GM21447 (cell line): ENCODE measurements at regions not wholly inside any gene's neighbourhood (a gene's known extent, or its start where the extent isn't known, plus 50 kb on each side); places are given as distances from the start of the nearest gene placed in this dataset.

Source experiments
- ATAC-seq: cut with Tn5 transposase; IDR thresholded peaks from one replicate; pipeline ENCODE4 v1.9.1; 2021; ENCODE audit not compliant: unreplicated experiment

GRCh38 chr2:41937464-41937906 lies 110.3 kb upstream of the PKDCC start:
- no peak for ATAC-seq

DNA sequence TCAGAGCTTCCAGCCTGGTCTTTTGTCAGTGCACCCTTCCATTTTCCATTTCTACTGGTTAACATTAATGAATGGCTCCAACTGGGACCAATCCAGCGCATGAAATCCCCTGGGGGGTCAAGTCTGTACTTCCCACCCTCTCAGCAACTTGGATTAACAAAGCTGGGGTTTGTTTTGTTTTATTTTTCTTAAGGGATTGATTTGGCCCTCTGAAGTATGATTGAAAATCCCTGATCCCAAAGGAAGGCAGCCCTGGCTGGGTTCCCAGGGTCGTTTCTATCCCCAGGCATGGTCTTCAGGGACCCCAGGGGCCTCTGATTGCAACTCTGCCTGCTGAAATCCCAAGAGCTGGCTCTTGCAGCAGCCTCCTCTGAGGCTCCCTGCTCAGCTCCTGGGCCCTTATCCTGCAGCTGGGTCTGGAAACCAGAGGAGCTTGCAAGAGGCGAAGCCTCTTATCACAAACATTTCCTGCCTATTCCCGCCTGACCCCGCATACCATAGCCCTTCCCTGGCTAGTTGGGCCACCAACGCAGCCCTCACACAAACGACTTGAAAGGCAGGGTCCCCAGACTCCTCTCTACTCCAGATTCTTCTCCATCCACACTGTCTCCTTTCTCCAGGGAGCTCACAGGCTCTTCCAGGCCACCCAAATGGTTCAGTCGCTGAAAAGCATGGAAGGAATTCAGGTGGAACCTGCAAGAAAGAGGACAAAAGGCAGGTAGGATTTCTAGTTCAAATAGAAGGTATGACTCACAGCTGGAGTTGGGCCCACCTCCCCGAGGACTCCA lies 109.7 kb upstream of the PKDCC start:
- no peak for ATAC-seq

DNA sequence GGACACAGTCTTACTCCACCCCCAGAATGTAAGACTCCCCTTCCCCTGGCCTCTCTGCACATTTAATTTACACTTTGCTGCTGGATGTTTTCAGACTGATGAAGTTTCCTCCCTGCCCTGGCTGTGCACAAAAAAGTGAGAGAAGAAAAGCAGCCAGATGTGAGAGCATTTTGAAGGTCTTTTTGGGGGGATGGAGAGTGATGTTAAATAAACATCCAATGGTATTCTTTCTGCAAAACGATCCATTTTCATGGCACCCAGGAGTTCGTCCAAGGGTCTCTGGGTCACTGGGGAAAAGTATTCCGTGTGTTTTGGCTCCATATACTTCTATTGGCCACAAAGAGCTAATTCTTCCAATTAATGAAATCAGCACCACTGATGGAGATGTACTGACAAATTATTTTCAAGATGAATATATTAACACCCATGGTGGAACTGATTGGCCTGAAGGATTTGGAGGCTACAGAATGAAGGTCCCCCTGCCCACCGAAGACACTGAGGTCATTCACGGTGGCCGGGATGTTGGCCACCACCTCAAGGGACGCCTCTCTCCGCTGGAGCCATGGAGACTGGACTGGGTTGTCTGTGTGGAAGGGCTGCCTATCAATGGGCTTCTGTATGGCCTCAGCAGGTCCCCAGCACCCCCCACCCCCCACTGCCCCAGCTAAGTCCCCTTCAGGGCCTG lies 107.6 kb upstream of the PKDCC start:
- ATAC-seq, result no peak

DNA sequence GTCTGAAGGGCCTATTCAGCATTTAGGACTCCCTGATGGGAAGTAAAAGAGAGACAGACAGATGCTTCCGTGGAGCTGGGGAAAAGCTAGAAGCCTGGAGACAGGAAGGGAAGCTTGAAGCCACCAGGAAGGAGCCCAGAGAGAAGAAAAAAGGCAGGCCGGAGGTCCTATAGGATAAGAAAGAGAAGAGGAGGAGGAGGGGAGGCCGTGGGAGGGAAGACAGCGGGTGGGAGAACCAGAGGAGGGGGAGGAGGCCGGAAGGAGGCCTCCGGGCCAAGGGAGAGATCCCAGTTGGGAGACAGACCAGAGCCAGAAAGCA lies 107.1 kb upstream of the PKDCC start:
- no peak for ATAC-seq

DNA sequence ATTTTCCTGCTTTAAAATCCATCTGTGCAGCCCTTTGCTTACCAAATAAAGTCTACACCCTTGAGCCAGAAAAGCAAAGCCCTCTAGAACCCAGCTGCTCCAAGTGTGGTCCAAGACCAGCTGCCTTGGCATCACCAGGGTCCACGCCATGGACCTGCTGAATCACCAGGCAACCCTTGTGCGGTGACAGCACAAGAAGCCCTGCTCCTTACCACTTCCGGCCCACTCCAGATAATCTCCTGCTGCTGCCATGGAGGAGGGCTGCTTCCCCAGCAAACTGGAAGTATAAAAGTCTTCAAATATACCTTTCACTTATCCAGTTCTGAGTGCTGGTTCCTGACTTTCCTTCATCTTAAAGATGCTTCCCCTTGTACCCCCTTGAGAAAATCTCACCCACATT lies 106.0 kb upstream of the PKDCC start:
- ATAC-seq, result no peak

GRCh38 chr2:41942278-41942677 lies 105.5 kb upstream of the PKDCC start:
- no peak for ATAC-seq

DNA sequence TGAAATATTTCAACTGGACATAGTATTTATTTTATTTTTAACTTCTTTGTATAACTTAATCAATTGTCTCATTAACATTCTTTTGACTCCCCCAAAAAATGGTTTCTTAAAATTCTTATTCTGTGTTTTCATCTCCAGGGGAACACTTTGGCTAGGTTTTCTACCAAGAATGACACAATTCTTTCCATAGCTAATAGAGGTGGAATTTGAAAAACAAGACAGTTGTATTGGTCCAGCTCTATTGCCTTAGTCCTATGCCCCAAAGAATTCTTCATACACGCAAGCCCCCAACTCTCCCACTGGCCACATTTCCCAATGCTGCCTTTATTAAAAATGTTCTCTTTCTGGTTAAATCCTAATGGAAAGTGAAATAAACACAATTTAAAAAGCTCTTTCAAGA lies 104.7 kb upstream of the PKDCC start:
- no peak for ATAC-seq

DNA sequence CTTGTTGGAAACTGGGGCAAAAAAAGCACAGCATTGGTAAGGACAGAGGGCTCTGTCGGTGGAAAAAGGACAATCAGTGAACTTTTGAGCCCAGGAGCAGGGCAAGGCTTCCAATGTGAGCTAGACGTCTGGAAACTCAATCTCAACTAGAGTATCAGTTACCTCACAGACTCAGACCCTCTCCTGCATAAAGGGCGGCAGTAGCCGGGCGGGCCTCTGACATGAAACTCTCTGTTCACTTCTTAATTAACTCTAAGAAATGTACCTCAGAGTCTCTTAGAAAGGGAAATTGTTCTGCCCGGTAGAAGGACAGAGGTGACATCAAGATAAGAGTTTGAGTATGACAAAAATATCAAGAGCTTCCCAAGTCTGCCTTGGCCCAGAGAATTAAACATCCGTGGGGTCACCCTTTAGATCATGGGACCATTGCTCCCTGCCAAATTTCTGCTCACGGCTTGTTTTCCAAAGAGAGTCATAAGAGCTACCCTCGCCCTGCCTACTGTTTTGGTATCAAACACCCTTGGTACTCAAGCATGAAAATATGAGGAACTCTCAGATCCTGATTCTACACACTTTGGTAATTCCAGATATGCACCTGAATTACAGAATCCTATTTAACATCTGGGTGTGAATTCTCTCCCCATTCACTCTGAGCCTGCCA lies 103.5 kb upstream of the PKDCC start:
- no peak for ATAC-seq

- no peak for ATAC-seq
These were observed 100.0 kb upstream of the PKDCC start for GRCh38 chr2:41947701-41948396.

DNA sequence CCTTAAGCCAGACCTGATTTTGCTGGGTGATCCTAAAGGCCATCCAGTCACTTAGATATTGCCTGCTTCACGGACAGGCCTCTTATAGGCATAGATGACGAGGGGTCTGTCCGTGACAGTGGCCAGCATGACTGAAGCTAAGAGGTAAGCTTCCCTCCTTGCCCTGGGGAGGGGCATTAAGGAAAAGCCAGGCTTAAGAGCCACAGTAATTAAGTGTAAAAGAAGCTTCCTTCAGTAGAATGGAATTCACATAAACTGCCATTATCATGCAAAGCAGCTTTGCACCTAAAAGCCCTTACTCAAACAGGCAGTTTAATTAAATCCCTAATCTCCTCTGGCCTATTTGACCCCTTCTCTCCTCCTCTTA lies 99.4 kb upstream of the PKDCC start:
- no peak for ATAC-seq

GRCh38 chr2:41949091-41949882 lies 98.5 kb upstream of the PKDCC start:
- no peak for ATAC-seq

DNA sequence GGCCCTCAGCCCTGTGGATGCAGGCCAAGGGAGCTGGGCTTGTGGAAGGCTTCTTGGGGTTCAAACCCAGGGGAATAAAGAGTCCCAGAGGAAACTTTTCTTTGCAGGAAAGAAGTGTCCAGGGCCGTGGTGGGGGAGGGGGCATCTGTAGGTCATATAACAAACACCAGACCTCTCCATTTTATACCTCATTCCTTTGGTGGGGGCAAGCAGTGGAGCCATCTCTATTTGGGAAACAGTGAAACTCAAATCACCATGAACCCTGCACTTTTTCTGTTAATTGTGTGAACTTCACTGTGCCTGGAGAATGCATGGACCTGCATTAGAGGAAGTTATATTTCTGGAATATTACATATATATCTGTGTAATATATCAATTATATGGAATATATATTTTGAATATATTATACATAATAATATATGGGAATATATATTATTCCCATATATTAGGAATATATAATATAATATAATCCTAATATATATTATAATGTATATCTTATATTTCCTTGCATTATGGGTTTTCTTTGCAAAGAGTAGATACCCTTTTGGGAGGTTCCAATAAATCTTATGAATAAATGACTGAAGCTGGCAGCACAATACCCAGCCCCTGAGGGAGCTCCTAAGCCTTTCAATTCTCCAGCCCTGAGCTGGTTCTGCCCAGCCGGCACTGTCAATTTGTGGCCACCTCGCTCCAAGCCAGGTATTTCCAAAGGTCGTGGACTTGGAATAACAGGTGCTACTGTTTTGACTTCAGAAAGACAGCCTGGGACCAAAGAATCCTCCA lies 97.7 kb upstream of the PKDCC start:
- ATAC-seq, result no peak

DNA sequence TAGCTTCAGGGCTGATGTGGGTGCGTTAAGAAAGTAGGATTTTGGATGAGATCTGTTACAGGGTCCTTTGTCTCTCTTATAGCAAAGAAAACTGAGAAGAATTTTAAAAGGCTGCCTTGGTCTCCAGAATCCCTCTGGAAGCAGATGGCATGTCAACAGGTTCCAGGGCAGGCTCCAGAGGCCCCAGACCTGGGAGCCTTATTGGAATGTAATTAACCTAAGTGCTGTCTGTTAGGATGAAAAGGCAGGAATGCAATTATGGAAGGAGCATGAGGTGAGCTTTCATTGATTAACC lies 97.2 kb upstream of the PKDCC start:
- no peak for ATAC-seq

DNA sequence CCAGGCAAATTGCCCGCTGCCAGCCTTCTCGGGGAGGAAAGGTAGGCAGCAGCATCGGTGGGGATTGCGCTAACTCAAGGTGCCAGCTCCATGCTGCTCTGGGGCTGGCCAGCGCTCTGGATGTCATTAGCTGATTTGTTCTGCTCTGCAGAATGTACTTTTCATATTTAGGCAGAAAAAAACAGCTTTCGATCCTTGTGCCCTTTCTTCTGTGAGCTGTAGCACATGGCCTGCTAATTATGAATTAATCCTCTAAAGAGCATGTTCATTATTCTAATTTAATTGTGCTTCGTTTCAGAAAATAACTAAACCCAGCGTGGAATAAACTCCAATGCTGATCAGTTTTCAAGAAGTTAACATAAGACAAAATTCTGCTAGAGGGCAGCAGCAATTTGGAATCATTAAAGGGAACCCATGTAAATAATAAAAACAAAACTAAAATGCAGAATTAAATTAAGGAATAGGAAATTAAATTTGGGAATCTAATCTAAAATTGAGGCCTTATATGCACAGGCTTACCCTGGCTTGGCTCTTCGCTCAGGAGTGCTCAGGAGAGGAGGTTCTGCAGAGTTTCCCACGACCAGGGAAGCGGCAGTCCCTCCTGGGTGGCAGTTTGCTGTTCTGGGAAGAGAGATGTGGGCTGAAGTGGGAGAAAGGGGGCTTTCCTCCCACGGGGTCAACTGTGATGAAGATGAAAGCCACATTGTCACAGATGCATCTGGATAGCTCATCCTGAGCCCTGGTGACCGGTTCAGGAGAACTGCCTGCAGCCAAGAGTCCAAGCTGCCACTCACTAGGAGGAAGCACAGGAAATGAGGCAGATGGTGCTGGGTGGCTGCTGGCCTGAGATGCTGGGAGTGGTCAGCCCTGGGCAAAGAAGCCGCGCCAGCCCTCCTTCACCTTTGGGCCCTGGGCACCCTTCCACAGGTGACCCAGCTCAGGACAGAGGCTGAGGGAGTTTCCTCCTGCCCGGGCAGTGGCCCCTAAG lies 93.2 kb upstream of the PKDCC start:
- no peak for ATAC-seq

DNA sequence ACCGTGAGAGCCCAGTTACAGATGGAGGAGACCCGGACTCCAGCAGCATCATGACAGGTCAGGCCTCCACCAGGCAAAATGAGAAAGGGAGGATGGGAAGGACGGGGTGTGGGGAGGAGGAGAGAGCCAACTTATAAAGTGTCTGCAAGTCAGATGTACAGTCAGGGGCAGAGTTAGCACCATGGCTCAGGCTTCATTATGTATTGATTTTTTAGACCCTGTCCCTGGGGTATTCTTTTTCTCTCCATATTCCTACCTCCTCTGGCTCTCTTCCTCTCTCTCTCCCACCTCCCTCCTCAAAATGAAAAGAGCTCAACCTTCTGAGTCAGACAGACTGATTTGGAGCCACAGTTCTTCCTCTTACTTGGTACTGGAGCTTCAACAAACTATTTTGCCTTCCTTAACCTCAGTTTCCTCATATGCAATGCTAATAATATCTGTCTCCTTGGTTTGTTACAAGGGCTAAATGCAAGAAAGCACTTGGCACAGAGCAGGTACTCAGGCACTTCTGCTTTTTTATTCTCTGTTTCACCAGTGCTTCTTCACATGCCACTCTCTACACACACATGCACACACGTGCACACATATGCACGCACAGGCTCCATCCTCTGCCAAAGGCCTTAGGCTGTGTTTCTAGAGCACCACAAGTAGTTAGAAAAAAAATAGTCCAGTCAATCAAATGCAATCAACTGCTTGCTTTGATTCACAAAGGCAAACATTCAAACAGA lies 92.3 kb upstream of the PKDCC start:
- peak; percentile 42 for ATAC-seq

GRCh38 chr2:41957431-41957830 lies 90.4 kb upstream of the PKDCC start:
- no peak for ATAC-seq

DNA sequence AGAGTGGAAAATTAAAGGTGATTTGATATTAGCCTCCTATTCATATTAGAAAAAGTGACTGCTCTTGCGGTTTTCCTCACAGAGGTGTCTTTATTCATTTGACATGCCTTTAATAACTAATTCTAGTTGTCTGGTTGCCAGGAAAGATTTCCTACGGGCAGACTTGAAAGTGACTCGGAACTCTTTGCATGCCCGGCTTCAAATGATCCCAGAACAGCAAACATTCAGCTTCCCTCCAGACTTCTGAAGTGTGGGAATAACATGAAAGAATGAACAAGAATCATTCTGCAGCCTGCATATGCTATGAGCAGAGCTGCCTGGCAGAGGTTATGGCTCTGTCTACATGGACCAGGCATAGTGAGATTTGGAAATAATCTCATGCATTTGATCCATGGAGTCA lies 89.6 kb upstream of the PKDCC start:
- ATAC-seq, result no peak

- no peak for ATAC-seq
These were observed 89.0 kb upstream of the PKDCC start for GRCh38 chr2:41958775-41959174.

DNA sequence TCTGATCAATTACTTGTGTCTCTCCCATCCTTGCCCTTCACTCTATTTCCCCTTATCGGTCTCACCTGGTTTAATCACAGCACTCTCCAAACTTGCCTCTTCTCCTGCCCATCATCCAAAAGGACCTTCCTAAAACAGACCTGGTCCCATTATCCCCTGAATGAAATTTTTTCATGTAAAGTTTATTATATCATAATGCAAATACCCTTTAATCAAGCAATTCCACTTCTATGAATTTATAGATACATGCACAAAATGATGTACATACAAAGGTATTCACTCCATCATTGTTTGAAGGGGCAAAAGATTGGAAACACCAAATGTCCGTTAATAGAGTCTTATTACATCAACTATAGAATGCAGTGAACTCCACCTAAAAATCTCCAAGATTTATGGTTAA lies 88.1 kb upstream of the PKDCC start:
- no peak for ATAC-seq
